Type B pancreatic cell (in vitro differentiated cells): ENCODE measurements at regions not wholly inside any gene's neighbourhood (a gene's known extent, or its start where the extent isn't known, plus 50 kb on each side); places are given as distances from the start of the nearest gene placed in this dataset.
A peak's percentile ranks its signal among the peaks of the same experiment; 100 is the strongest.

Experiments
- DNase-seq: peaks from one replicate; pipeline ENCODE4 v3.0.0; 2021; ENCODE audit warnings: mixed read lengths; ENCODE audit not compliant: unreplicated experiment; ENCODE audit errors: extremely low spot score
- H3K27ac Mint-ChIP-seq: 2 replicates; pipeline ENCODE4 v1.8.0; 2021; ENCODE audit warnings: mild to moderate bottlenecking, mixed read lengths
- H3K27me3 Mint-ChIP-seq: 2 replicates; pipeline ENCODE4 v1.8.0; 2021; ENCODE audit warnings: mixed read lengths
- H3K36me3 Mint-ChIP-seq: 2 replicates; pipeline ENCODE4 v1.8.0; 2021; ENCODE audit warnings: mixed read lengths
- H3K4me1 Mint-ChIP-seq: one replicate; pipeline ENCODE4 v1.8.0; 2021; ENCODE audit warnings: mixed read lengths; ENCODE audit not compliant: unreplicated experiment
- H3K4me3 Mint-ChIP-seq: 2 replicates; pipeline ENCODE4 v1.8.0; 2021; ENCODE audit warnings: mild to moderate bottlenecking, mixed read lengths
- H3K9me3 Mint-ChIP-seq: 2 replicates; pipeline ENCODE4 v1.8.0; 2021; ENCODE audit warnings: mixed read lengths
- CTCF ChIP-seq: fragments of 200-600 bp; sonication (generic); conservative IDR thresholded peaks from 2 replicates; pipeline ENCODE4 v1.5.0; 2021; ENCODE audit warnings: antibody characterized with exemption, mild to moderate bottlenecking

DNA sequence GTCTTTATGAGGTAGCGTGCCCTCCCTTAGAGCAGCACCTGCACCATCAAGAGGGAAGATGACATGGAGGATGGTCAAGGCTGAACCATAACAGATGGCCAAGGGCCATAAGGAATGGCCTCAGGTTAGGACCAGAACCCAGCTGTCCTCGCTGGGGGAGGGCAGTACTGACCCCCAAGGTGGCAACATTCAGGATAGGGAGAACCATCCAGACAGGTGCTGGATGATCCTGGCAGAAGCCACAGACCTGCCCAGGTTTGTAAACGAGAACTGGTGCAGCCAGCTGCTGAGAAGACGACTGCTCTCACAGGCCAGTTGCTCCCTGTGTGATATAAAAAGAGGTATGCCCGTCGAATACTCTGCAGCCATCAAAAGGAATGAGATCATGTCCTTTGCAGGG, 320.4 kb downstream of the GLRX3 start:
- H3K4me3 Mint-ChIP-seq, result no peak overlapping the region
- no peaks in the 10 kb centered on the region for H3K9me3 Mint-ChIP-seq
- DNase-seq, result peak; percentile 34
- H3K4me1 Mint-ChIP-seq, result no peaks in the 10 kb centered on the region
- no peak for TF ChIP-seq CTCF
- no peaks in the 10 kb centered on the region for H3K36me3 Mint-ChIP-seq
- H3K27ac Mint-ChIP-seq, result no peak overlapping the region
- H3K27me3 Mint-ChIP-seq, result peaks cover 26% of the 10 kb centered on the region

DNA sequence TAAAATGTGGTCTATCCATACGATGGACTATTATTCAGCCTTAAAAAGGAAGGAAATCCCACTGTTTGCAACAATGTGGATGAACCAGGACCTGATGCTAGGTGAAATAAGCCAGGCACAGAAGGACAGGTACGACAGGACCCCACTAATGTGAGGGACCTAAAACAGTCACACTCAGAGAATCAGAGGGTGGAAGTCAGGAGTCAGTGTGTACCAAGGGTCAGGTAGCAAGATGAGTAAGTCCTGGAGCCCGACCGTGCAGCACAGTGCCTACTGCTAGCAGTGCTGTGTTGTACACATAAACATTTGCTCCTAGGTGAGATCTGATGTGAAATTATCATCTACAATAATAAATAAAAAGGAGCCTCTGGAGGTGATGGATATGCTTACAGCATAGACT, 322.3 kb downstream of the GLRX3 start:
- Mint-ChIP-seq H3K36me3 (no peaks in the 10 kb centered on the region), H3K9me3 (no peaks in the 10 kb centered on the region), H3K27me3 (peaks cover 14% of the 10 kb centered on the region), H3K4me3 (no peak overlapping the region), H3K4me1 (no peaks in the 10 kb centered on the region), H3K27ac (no peak overlapping the region)
- DNase-seq, result no peak
- TF ChIP-seq CTCF, result no peak

- peak; percentile 27 for DNase-seq
- H3K9me3 Mint-ChIP-seq, result no peaks in the 10 kb centered on the region
- no peaks in the 10 kb centered on the region for H3K36me3 Mint-ChIP-seq
- H3K4me1 Mint-ChIP-seq, result no peaks in the 10 kb centered on the region
- H3K4me3 Mint-ChIP-seq, result no peak overlapping the region
- no peak for TF ChIP-seq CTCF
- peaks cover 18% of the 10 kb centered on the region for H3K27me3 Mint-ChIP-seq
- no peak overlapping the region for H3K27ac Mint-ChIP-seq
These were observed 322.8 kb downstream of the GLRX3 start for GRCh38 chr10:130459011-130459410.

GRCh38 chr10:130459851-130460490, 323.8 kb downstream of the GLRX3 start:
- TF ChIP-seq CTCF, result no peak
- H3K4me3 Mint-ChIP-seq, result no peak overlapping the region
- no peaks in the 10 kb centered on the region for H3K9me3 Mint-ChIP-seq
- DNase-seq, result peak; percentile 32
- no peaks in the 10 kb centered on the region for H3K36me3 Mint-ChIP-seq
- H3K4me1 Mint-ChIP-seq, result no peaks in the 10 kb centered on the region
- no peak overlapping the region for H3K27ac Mint-ChIP-seq
- H3K27me3 Mint-ChIP-seq, result peaks cover 21% of the 10 kb centered on the region

DNA sequence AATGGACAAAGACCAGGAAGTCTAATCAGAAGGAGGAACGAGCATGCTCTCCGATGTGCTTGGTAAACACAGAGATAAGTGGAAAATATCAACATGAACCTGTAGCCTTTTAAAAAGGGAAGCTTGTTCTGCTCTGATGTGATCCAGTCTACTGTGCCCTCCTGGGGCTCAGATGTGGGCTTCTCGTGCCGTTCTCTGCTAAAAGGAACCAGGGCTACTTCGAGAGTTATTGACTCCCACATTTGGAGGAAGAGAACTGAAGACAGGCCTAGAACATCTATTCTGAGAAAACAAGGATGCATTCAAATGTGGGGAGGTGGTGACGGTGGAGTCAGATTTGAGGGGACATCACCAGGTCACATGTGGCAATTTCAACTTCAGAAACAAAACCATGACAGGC, 325.4 kb downstream of the GLRX3 start:
- H3K27ac Mint-ChIP-seq, result no peak overlapping the region
- H3K4me3 Mint-ChIP-seq, result no peak overlapping the region
- peaks cover 24% of the 10 kb centered on the region for H3K27me3 Mint-ChIP-seq
- H3K36me3 Mint-ChIP-seq, result no peaks in the 10 kb centered on the region
- no peaks in the 10 kb centered on the region for H3K4me1 Mint-ChIP-seq
- TF ChIP-seq CTCF, result no peak
- DNase-seq, result no peak
- no peaks in the 10 kb centered on the region for H3K9me3 Mint-ChIP-seq
